DMS53 treated with DMSO at 0.1 percent for 48 hours (cell line): ENCODE measurements at regions not wholly inside any gene's neighbourhood (a gene's known extent, or its start where the extent isn't known, plus 50 kb on each side); places are given as distances from the start of the nearest gene placed in this dataset.
"Not testable (repeated sequence)": the region's sequence is repeated elsewhere in the genome, so short reads cannot be mapped to it uniquely, and the experiment has no call there.

Experiments
- DNase-seq: peaks from one replicate; lab custom pipeline; 2025; ENCODE audit not compliant: unreplicated experiment; lab: John Stamatoyannopoulos, UW

GRCh38 chr16:79845033-79845733, 244.6 kb upstream of the MAF start:
- no peak for DNase-seq

- DNase-seq = no peak
Observed at GRCh38 chr16:79844603-79845002, 244.1 kb upstream of the MAF start.

GRCh38 chr16:79843631-79844043, 243.1 kb upstream of the MAF start:
- no peak for DNase-seq

- DNase-seq = no peak
Observed at GRCh38 chr16:79843145-79843544, 242.6 kb upstream of the MAF start.

- DNase-seq = no peak
Observed at GRCh38 chr16:79842197-79842596, 241.7 kb upstream of the MAF start.

GRCh38 chr16:79839466-79840341, 239.2 kb upstream of the MAF start:
- no peak for DNase-seq

GRCh38 chr16:79838496-79839259, 238.1 kb upstream of the MAF start:
- no peak for DNase-seq

GRCh38 chr16:79836144-79836543, 235.6 kb upstream of the MAF start:
- no peak for DNase-seq

- no peak for DNase-seq
Observed at GRCh38 chr16:79835194-79835593, 234.7 kb upstream of the MAF start.

GRCh38 chr16:79834720-79835119, 234.2 kb upstream of the MAF start:
- DNase-seq = no peak

- DNase-seq = not testable (repeated sequence)
Observed at GRCh38 chr16:79834003-79834402, 233.5 kb upstream of the MAF start.

- DNase-seq = no peak
Observed at GRCh38 chr16:79833559-79833958, 233.0 kb upstream of the MAF start.

GRCh38 chr16:79826732-79827475, 226.4 kb upstream of the MAF start:
- no peak for DNase-seq

GRCh38 chr16:79825002-79825401, 224.5 kb upstream of the MAF start:
- DNase-seq = no peak

GRCh38 chr16:79823639-79824038, 223.1 kb upstream of the MAF start:
- DNase-seq = no peak

GRCh38 chr16:79821911-79822310, 221.4 kb upstream of the MAF start:
- DNase-seq = no peak

- no peak for DNase-seq
Observed at GRCh38 chr16:79816081-79816497, 215.6 kb upstream of the MAF start.

- no peak for DNase-seq
Observed at GRCh38 chr16:79815049-79815448, 214.5 kb upstream of the MAF start.

GRCh38 chr16:79814124-79814523, 213.6 kb upstream of the MAF start:
- DNase-seq = no peak

- DNase-seq = no peak
Observed at GRCh38 chr16:79811541-79811940, 211.0 kb upstream of the MAF start.
